OCI-LY7 (cell line): ENCODE measurements at regions not wholly inside any gene's neighbourhood (a gene's known extent, or its start where the extent isn't known, plus 50 kb on each side); places are given as distances from the start of the nearest gene placed in this dataset.

Experiments used
- CTCF ChIP-seq: fragments of 200-600 bp; sonication (generic); conservative IDR thresholded peaks from 2 replicates; pipeline ENCODE4 v1.5.1; 2014; ENCODE audit warnings: mild to moderate bottlenecking, antibody characterized with exemption, low read length, moderate library complexity, mixed read lengths
- EZH2phosphoT487 ChIP-seq: fragments of 200-600 bp; sonication (generic); IDR thresholded peaks from 2 replicates; pipeline ENCODE4 v1.6.1; 2018; ENCODE audit warnings: low read depth, borderline replicate concordance, mild to moderate bottlenecking, mixed run types, antibody characterized with exemption, low read length, moderate library complexity, mixed read lengths

GRCh38 chr13:108448891-108449290 lies 179.4 kb downstream of the TNFSF13B start:
- TF ChIP-seq CTCF: no peak
- TF ChIP-seq EZH2phosphoT487: no peak
